NB4 (cell line): ENCODE measurements at regions not wholly inside any gene's neighbourhood (a gene's known extent, or its start where the extent isn't known, plus 50 kb on each side); places are given as distances from the start of the nearest gene placed in this dataset.

ENCODE experiments used
- CTCF ChIP-seq: IDR thresholded peaks from one replicate; pipeline ENCODE4 v1.5.1; 2012; ENCODE audit warnings: low read depth, low read length
- POLR2A ChIP-seq: IDR thresholded peaks from 2 replicates; pipeline ENCODE4 v1.6.1; 2011; ENCODE audit warnings: mild to moderate bottlenecking; ENCODE audit not compliant: insufficient read length; ENCODE audit errors: extremely low read depth

GRCh38 chr4:18167831-18168230 lies 146.3 kb upstream of the LCORL start:
- TF ChIP-seq POLR2A (no peak), CTCF (no peak)
